Aorta (tissue), 5 donors: ENCODE measurements at regions not wholly inside any gene's neighbourhood (a gene's known extent, or its start where the extent isn't known, plus 50 kb on each side); places are given as distances from the start of the nearest gene placed in this dataset.

ENCODE experiments used
- ATAC-seq: fragments of 200-7000 bp; cut with Tn5 transposase; one replicate; pipeline ENCODE4 v1.9.1; 2022; ENCODE audit warnings: moderate library complexity; ENCODE audit not compliant: low FRiP score
- DNase-seq, 2 donors: peaks; one replicate each; pipeline ENCODE4 v3.0.0-alpha.2; 2020
- H3K27ac ChIP-seq, 2 donors: one replicate each; pipeline ENCODE4 v1.5.1; 2013; ENCODE audit warnings: low read length in 2 of 2, mild to moderate bottlenecking in 2 of 2, moderate library complexity in 2 of 2, control low read depth in 1 of 2, inconsistent platforms in 1 of 2, low read depth in 1 of 2
- H3K27me3 ChIP-seq, 2 donors: one replicate each; pipeline ENCODE4 v1.6.1; 2013; ENCODE audit warnings: control low read depth in 1 of 2, low read length in 1 of 2, mild to moderate bottlenecking in 1 of 2, moderate library complexity in 1 of 2; ENCODE audit not compliant: insufficient read depth in 2 of 2, control insufficient read depth in 1 of 2
- H3K36me3 ChIP-seq, 2 donors: one replicate each; pipeline ENCODE4 v1.6.1; 2013; ENCODE audit warnings: control low read depth in 1 of 2, low read length in 1 of 2, mild to moderate bottlenecking in 1 of 2; ENCODE audit not compliant: insufficient read depth in 2 of 2, control insufficient read depth in 1 of 2
- H3K4me1 ChIP-seq, 2 donors: one replicate each; pipeline ENCODE4 v1.6.1; 2013; ENCODE audit warnings: low read length in 2 of 2, control low read depth in 1 of 2, mild to moderate bottlenecking in 1 of 2, moderate library complexity in 1 of 2; ENCODE audit not compliant: insufficient read depth in 2 of 2, control insufficient read depth in 1 of 2
- H3K4me3 ChIP-seq, 2 donors: one replicate each; pipeline ENCODE4 v1.5.1; 2013; ENCODE audit warnings: low read length in 2 of 2, control low read depth in 1 of 2, mild to moderate bottlenecking in 1 of 2
- H3K9me3 ChIP-seq: one replicate; pipeline ENCODE4 v1.6.1; 2013; ENCODE audit warnings: mild to moderate bottlenecking, low read length; ENCODE audit not compliant: control insufficient read depth
- WGBS, 2 donors: extraction: QIAGEN DNeasy Blood & Tissue Kit; methylation state at CpG; one replicate each; pipeline ENCODE4 v1.1.7; 2013; 5-methylcytosine and 5-hydroxymethylcytosine counted together
- intact Hi-C, 2 donors: fragments of 100-400 bp; cut with DNase I; formaldehyde crosslinking; loops; one replicate each; pipeline versions ENCODE4 v1.14.2 to v1.15.0; 2022
- donor health status: healthy with polysubstance abuse.
- donor health status: Bipolar disorder and iron deficiency.
- donor health status: DM: no; HTN: no; CAD: no.
- donor health status: DM: no; HTN: no; CAD: no.
- donor health status: DM: yes; HTN: yes; CAD: no.

- Histone ChIP-seq H3K36me3 (no peaks in the 10 kb centered on the region), H3K27ac (no peak overlapping the region), H3K4me3 (no peak overlapping the region), H3K9me3 (no peaks in the 10 kb centered on the region), H3K27me3 (peaks cover 0 to 4% of the 10 kb centered on the region in 2 donors), H3K4me1 (no peaks in the 10 kb centered on the region)
- intact Hi-C loops: no loop called here
- no peak for ATAC-seq
- DNase-seq: no peak
- WGBS, 2 donors: 44 to 59% methylated on average over 7 of the region's 7 CpGs
These were observed 100.1 kb downstream of the MYCN start for GRCh38 chr2:16040271-16041010.

GRCh38 chr2:16039823-16040222, 99.5 kb downstream of the MYCN start:
- H3K9me3 ChIP-seq: no peaks in the 10 kb centered on the region
- no peak overlapping the region for H3K4me3 ChIP-seq
- intact Hi-C loops: no loop called here
- 74 to 76% methylated on average over 7 of the region's 7 CpGs for WGBS, 2 donors
- H3K27ac ChIP-seq: no peak overlapping the region
- no peaks in the 10 kb centered on the region for H3K36me3 ChIP-seq
- no peak for DNase-seq
- H3K27me3 ChIP-seq: peaks cover 0 to 4% of the 10 kb centered on the region in 2 donors
- ATAC-seq: no peak
- no peaks in the 10 kb centered on the region for H3K4me1 ChIP-seq

GRCh38 chr2:16039055-16039454, 98.7 kb downstream of the MYCN start:
- WGBS, 2 donors: 68 to 72% methylated on average over 1 of the region's 1 CpG
- no peaks in the 10 kb centered on the region for H3K9me3 ChIP-seq
- peaks cover 0 to 4% of the 10 kb centered on the region in 2 donors for H3K27me3 ChIP-seq
- intact Hi-C loops: no loop called here
- no peak overlapping the region for H3K27ac ChIP-seq
- DNase-seq (no peak), ATAC-seq (no peak)
- H3K36me3 ChIP-seq: no peaks in the 10 kb centered on the region
- no peaks in the 10 kb centered on the region for H3K4me1 ChIP-seq
- H3K4me3 ChIP-seq: no peak overlapping the region

- DNase-seq (no peak), ATAC-seq (no peak)
- H3K27ac ChIP-seq: no peak overlapping the region
- H3K4me1 ChIP-seq: no peaks in the 10 kb centered on the region
- intact Hi-C loops: no loop called here
- no peaks in the 10 kb centered on the region for H3K9me3 ChIP-seq
- H3K36me3 ChIP-seq: no peaks in the 10 kb centered on the region
- H3K4me3 ChIP-seq: no peak overlapping the region
- H3K27me3 ChIP-seq: peaks cover 0 to 4% of the 10 kb centered on the region in 2 donors
- 35 to 40% methylated on average over 11 of the region's 11 CpGs for WGBS, 2 donors
These were observed 98.3 kb downstream of the MYCN start for GRCh38 chr2:16038621-16039020.

- H3K27me3 ChIP-seq: peaks cover 0 to 4% of the 10 kb centered on the region in 2 donors
- ATAC-seq: no peak
- no peaks in the 10 kb centered on the region for H3K9me3 ChIP-seq
- no peak for DNase-seq
- 22 to 31% methylated on average over 13 of the region's 13 CpGs for WGBS, 2 donors
- no peaks in the 10 kb centered on the region for H3K36me3 ChIP-seq
- no peak overlapping the region for H3K4me3 ChIP-seq
- intact Hi-C loops: no loop called here
- no peak overlapping the region for H3K27ac ChIP-seq
- H3K4me1 ChIP-seq: no peaks in the 10 kb centered on the region
These were observed 97.6 kb downstream of the MYCN start for GRCh38 chr2:16037808-16038457.

GRCh38 chr2:16036951-16037350, 96.6 kb downstream of the MYCN start:
- Histone ChIP-seq H3K9me3 (no peaks in the 10 kb centered on the region), H3K4me3 (no peak overlapping the region), H3K27ac (no peak overlapping the region), H3K4me1 (no peaks in the 10 kb centered on the region), H3K36me3 (no peaks in the 10 kb centered on the region), H3K27me3 (peaks cover 0 to 4% of the 10 kb centered on the region in 2 donors)
- ATAC-seq (no peak), DNase-seq (no peak)
- intact Hi-C loops: no loop called here
- 77 to 85% methylated on average over 3 of the region's 3 CpGs for WGBS, 2 donors

- DNase-seq: no peak
- ATAC-seq: no peak
- intact Hi-C loops: no loop called here
- Histone ChIP-seq H3K4me3 (no peak overlapping the region), H3K36me3 (no peaks in the 10 kb centered on the region), H3K4me1 (no peaks in the 10 kb centered on the region), H3K27me3 (peaks cover 0 to 4% of the 10 kb centered on the region in 2 donors), H3K27ac (no peak overlapping the region), H3K9me3 (no peaks in the 10 kb centered on the region)
- 64 to 72% methylated on average over 11 of the region's 11 CpGs for WGBS, 2 donors
These were observed 95.7 kb downstream of the MYCN start for GRCh38 chr2:16035747-16036745.

- no peaks in the 10 kb centered on the region for H3K36me3 ChIP-seq
- no peak overlapping the region for H3K27ac ChIP-seq
- no peaks in the 10 kb centered on the region for H3K9me3 ChIP-seq
- H3K4me1 ChIP-seq: no peaks in the 10 kb centered on the region
- intact Hi-C loops: no loop called here
- H3K27me3 ChIP-seq: peaks cover 0 to 4% of the 10 kb centered on the region in 2 donors
- WGBS, 2 donors: 85 to 90% methylated on average over 10 of the region's 10 CpGs
- DNase-seq (no peak), ATAC-seq (no peak)
- no peak overlapping the region for H3K4me3 ChIP-seq
These were observed 94.8 kb downstream of the MYCN start for GRCh38 chr2:16034975-16035746.
